ENCODE measurements at regions not wholly inside any gene's neighbourhood (a gene's known extent, or its start where the extent isn't known, plus 50 kb on each side); places are given as distances from the start of the nearest gene placed in this dataset.

DNA sequence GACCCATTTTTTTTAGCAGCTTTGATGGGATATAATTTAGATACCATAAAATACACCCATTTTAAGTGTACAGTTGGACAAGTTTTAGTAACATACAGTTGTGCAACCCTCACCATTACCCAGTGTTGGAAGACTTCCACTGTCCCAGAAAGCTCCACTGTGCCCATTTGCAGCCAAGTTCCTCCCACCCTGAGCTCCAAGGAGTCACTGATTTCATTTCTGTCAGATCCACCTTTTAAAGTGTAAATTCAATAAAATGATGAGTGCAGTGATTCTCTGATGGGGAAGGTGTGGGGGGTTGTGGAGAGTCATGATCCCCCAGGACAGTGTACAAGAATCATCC, 93.2 kb upstream of the IGF1R start:
- no peaks in the 10 kb centered on the region for H3K4me1 ChIP-seq

GRCh38 chr15:98556321-98556720, 92.0 kb upstream of the IGF1R start:
- Histone ChIP-seq H3K4me1 (no peaks in the 10 kb centered on the region), H3K9me3 (no peaks in the 10 kb centered on the region), H3K27ac (no peak overlapping the region), H3K36me3 (no peaks in the 10 kb centered on the region), H3K4me3 (no peak overlapping the region), H3K27me3 (replicated peaks in 1 of 7) (peaks cover 0 to 5% (median 0%) of the 10 kb centered on the region in 7 donors)
- no peak for TF ChIP-seq CTCF (IDR thresholded peaks at IDR 0.05 in 8 of 11, conservative IDR thresholded peaks at IDR 0.05 in 3 of 11)
- TF ChIP-seq POLR2A (IDR thresholded peaks at IDR 0.05), result no peak
- no peak for TF ChIP-seq POLR2AphosphoS5 (IDR thresholded peaks at IDR 0.05)
- no peak for DNase-seq
- 78 to 92% (median 87%) methylated on average over 4 of the region's 4 CpGs for WGBS, 5 donors
- intact Hi-C loops (cut with DNase I; ENCODE audit: low total_unique reads), result no loop called here

More for the DNA sequence above, 93.2 kb upstream of the IGF1R start:
- Histone ChIP-seq H3K27ac (no peak overlapping the region), H3K27me3 (replicated peaks in 1 of 7) (peaks cover 0 to 5% (median 0%) of the 10 kb centered on the region in 7 donors), H3K9me3 (no peaks in the 10 kb centered on the region), H3K36me3 (no peaks in the 10 kb centered on the region), H3K4me3 (no peak overlapping the region)
- TF ChIP-seq POLR2A (IDR thresholded peaks at IDR 0.05), result no peak
- no peak for TF ChIP-seq CTCF (IDR thresholded peaks at IDR 0.05 in 8 of 11, conservative IDR thresholded peaks at IDR 0.05 in 3 of 11)
- TF ChIP-seq POLR2AphosphoS5 (IDR thresholded peaks at IDR 0.05), result no peak
- no peak for DNase-seq
- intact Hi-C loops (cut with DNase I; ENCODE audit: low total_unique reads), result no loop called here

DNA sequence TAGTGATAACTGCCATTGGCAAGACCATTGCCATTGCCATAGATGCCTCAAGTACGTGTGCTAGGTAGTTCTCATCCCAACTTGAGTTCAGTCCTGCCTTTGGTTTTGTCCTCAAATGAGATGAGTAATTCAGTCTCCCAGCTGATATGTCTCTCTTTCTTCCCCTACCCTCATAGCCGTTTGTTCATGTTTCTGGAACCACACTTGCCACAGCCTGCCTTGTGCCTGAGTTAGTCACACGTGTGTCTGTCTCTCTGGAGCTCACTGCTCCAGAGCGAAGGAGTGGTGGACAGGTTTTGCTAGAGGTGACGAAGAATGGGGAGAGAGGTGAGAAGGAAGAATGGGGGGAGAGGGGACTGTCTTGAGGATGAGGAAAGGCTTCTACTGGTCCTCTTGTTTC, 88.0 kb upstream of the IGF1R start:
- no peak overlapping the region for H3K27ac ChIP-seq
- WGBS, 5 donors, result 73 to 89% (median 78%) methylated on average over 5 of the region's 5 CpGs
- no peak for TF ChIP-seq POLR2A (IDR thresholded peaks at IDR 0.05)
- no peak for TF ChIP-seq POLR2AphosphoS5 (IDR thresholded peaks at IDR 0.05)
- no peak for TF ChIP-seq CTCF (IDR thresholded peaks at IDR 0.05 in 8 of 11, conservative IDR thresholded peaks at IDR 0.05 in 3 of 11)

DNA sequence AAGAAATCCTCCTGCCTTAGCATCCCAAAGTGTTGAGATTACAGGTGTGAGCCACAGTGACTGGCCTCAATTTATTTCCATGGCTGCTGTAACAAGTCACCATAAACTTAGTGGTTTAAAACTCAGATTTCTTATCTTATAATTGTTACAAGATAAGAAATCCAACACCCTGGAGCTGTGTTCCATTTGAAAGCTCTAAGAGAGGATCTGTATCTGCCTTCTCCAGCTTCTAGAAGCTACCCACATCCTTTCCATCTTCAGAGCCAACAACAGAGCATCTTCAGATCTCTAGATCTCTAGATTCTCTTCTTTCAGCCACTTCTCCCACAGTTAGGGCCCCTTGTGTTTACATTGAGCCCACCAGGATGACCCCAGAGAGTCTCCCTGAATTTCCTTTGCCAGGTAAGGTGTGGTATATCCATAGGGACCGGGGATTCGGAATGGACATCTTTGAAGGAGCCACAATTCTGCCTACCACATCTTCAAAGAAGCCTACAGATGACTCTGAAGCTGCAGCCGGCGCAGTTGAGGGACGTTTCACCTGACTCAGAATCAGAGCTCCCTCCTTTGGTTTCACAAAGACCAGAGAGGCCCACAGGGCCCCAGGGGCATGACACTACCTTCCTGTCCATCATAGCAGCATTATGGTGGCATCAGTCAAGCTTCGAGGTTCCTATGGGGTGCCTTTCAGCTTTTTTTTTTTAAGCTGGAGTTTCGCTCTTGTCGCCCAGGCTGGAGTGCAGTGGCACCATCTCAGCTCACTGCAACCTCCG, 87.0 kb upstream of the IGF1R start:
- Histone ChIP-seq H3K36me3 (no peaks in the 10 kb centered on the region), H3K4me3 (no peak overlapping the region), H3K27ac (no peak overlapping the region), H3K9me3 (no peaks in the 10 kb centered on the region), H3K27me3 (replicated peaks in 1 of 7) (peaks cover 0 to 5% (median 0%) of the 10 kb centered on the region in 7 donors), H3K4me1 (no peaks in the 10 kb centered on the region)
- intact Hi-C loops (cut with DNase I; ENCODE audit: low total_unique reads), result no loop called here
- TF ChIP-seq POLR2A (IDR thresholded peaks at IDR 0.05) (no peak), POLR2AphosphoS5 (IDR thresholded peaks at IDR 0.05) (no peak), CTCF (IDR thresholded peaks at IDR 0.05 in 8 of 11, conservative IDR thresholded peaks at IDR 0.05 in 3 of 11) (no peak)
- 57 to 77% (median 69%) methylated on average over 6 to 9 of the region's 9 CpGs for WGBS, 5 donors
- no peak for DNase-seq

More for the DNA sequence above, 88.0 kb upstream of the IGF1R start:
- no peaks in the 10 kb centered on the region for H3K4me1 ChIP-seq
- H3K4me3 ChIP-seq, result no peak overlapping the region
- DNase-seq, result no peak
- H3K36me3 ChIP-seq, result no peaks in the 10 kb centered on the region
- H3K27me3 ChIP-seq (replicated peaks in 1 of 7), result peaks cover 0 to 5% (median 0%) of the 10 kb centered on the region in 7 donors
- intact Hi-C loops (cut with DNase I; ENCODE audit: low total_unique reads), result no loop called here
- H3K9me3 ChIP-seq, result no peaks in the 10 kb centered on the region

All from spleen (tissue), 11 donors.